ENCODE measurements at regions not wholly inside any gene's neighbourhood (a gene's known extent, or its start where the extent isn't known, plus 50 kb on each side); places are given as distances from the start of the nearest gene placed in this dataset.

GRCh38 chrX:102042372-102043325 is 82.8 kb upstream of the TCEAL2 start:
- Histone ChIP-seq H3K4me2 (ENCODE audit: insufficient read depth, insufficient read length, low read length) (no peak overlapping the region), H3K56ac (ENCODE audit: insufficient read length, low read depth, low read length) (no peak overlapping the region), H3K23me2 (ENCODE audit: insufficient read length, low read depth, low read length, poor library complexity, severe bottlenecking) (no peaks in the 10 kb centered on the region), H3T11ph (ENCODE audit: low read length) (no peak overlapping the region), H2AK5ac (ENCODE audit: insufficient read length, low read length) (no peak overlapping the region), H2BK120ac (ENCODE audit: low read depth, low read length, poor library complexity, severe bottlenecking) (no peak overlapping the region), H3K9me3 (ENCODE audit: control insufficient read depth, low read depth, low read length) (peaks cover 27% of the 10 kb centered on the region), H4K20me1 (ENCODE audit: control insufficient read depth, insufficient read depth, insufficient read length) (no peaks in the 10 kb centered on the region), H2BK20ac (ENCODE audit: low read depth, low read length, poor library complexity, severe bottlenecking) (no peak overlapping the region), H4K91ac (ENCODE audit: insufficient read length, low read depth, low read length) (no peak overlapping the region), H3K79me2 (ENCODE audit: insufficient read depth, low read length) (no peaks in the 10 kb centered on the region), H3K27ac (ENCODE audit: insufficient read length, low read depth, low read length) (no peak overlapping the region), H2BK12ac (ENCODE audit: insufficient read length, low read depth, low read length) (no peak overlapping the region), H3K9ac (ENCODE audit: extremely low read depth, insufficient read length, low read length) (no peak overlapping the region), H3K4me1 (ENCODE audit: insufficient read depth, low read length) (no peaks in the 10 kb centered on the region), H3K18ac (ENCODE audit: insufficient read length, low read depth, low read length) (no peak overlapping the region), H3K79me1 (ENCODE audit: insufficient read depth, low read depth, low read length, poor library complexity, severe bottlenecking) (no peaks in the 10 kb centered on the region), H3K23ac (ENCODE audit: insufficient read length, low read depth, low read length) (no peak overlapping the region), H3K27me3 (ENCODE audit: insufficient read depth, low read length) (no peaks in the 10 kb centered on the region), H2BK5ac (ENCODE audit: insufficient read length, low read length) (no peak overlapping the region), H2BK15ac (ENCODE audit: low read depth, low read length) (no peak overlapping the region), H4K8ac (replicated peaks; ENCODE audit: insufficient read length, low read depth, low read length) (no peak overlapping the region), H2AFZ (ENCODE audit: low read length) (no peak overlapping the region), H3K4ac (ENCODE audit: low read depth, low read length) (no peak overlapping the region), H3K14ac (ENCODE audit: insufficient read depth, low read length) (no peak overlapping the region), H4K5ac (ENCODE audit: insufficient read length, low read depth, low read length) (no peak overlapping the region)
- TF ChIP-seq CTCF (conservative IDR thresholded peaks at IDR 0.05) = no peak
- DNase-seq = no peak
- H3K27ac Mint-ChIP-seq = no peak overlapping the region
- no peak overlapping the region for H3K4me3 Mint-ChIP-seq
- WGBS (ENCODE audit: extremely low coverage, insufficient read length, low lambda C conversion rate) = no CpG with 5 or more reads among the region's 7 CpGs
- H3K9me3 Mint-ChIP-seq = peaks cover 80 to 92% of the 10 kb centered on the region in 2 experiments
- peaks cover 0 to 17% (median 12%) of the 10 kb centered on the region in 3 experiments; a peak in 5 of 7 replicates for H3K36me3 Mint-ChIP-seq (ENCODE audit: insufficient read depth in 1 of 3, low read depth in 3 of 3)
- no peaks in the 10 kb centered on the region for H3K4me1 Mint-ChIP-seq
- peaks cover 2% of the 10 kb centered on the region for H3K27me3 Mint-ChIP-seq (ENCODE audit: low read depth)

Measured in H9 (cell line).